H9 (cell line): ENCODE measurements at regions not wholly inside any gene's neighbourhood (a gene's known extent, or its start where the extent isn't known, plus 50 kb on each side); places are given as distances from the start of the nearest gene placed in this dataset.

ENCODE experiments used
- DNase-seq: peaks from one replicate; pipeline ENCODE4 v3.0.0-alpha.2; 2017
- H2AFZ ChIP-seq: one replicate; pipeline ENCODE4 v1.6.1; 2013; ENCODE audit warnings: mild to moderate bottlenecking, low read length, control low read depth, moderate library complexity
- H2AK5ac ChIP-seq: 2 replicates; pipeline ENCODE4 v1.6.1; 2013; ENCODE audit warnings: low read length, control low read depth, mixed read lengths; ENCODE audit not compliant: insufficient read length
- H2BK120ac ChIP-seq: one replicate; pipeline ENCODE4 v1.6.1; 2013; ENCODE audit warnings: low read depth, mild to moderate bottlenecking, low read length, control low read depth, inconsistent platforms; ENCODE audit not compliant: poor library complexity, severe bottlenecking
- H2BK12ac ChIP-seq: 2 replicates; pipeline ENCODE4 v1.6.1; 2013; ENCODE audit warnings: low read length, control low read depth, mixed read lengths, low read depth; ENCODE audit not compliant: insufficient read length
- H2BK15ac ChIP-seq: 2 replicates; pipeline ENCODE4 v1.6.1; 2013; ENCODE audit warnings: low read depth, low read length, control low read depth
- H2BK20ac ChIP-seq: one replicate; pipeline ENCODE4 v1.6.1; 2013; ENCODE audit warnings: low read depth, mild to moderate bottlenecking, low read length, control low read depth, inconsistent platforms; ENCODE audit not compliant: poor library complexity, severe bottlenecking
- H2BK5ac ChIP-seq: 2 replicates; pipeline ENCODE4 v1.6.1; 2013; ENCODE audit warnings: low read length, control low read depth, mixed read lengths; ENCODE audit not compliant: insufficient read length
- H3K14ac ChIP-seq: 2 replicates; pipeline ENCODE4 v1.6.1; 2013; ENCODE audit warnings: low read length, control low read depth; ENCODE audit not compliant: insufficient read depth
- H3K18ac ChIP-seq: 2 replicates; pipeline ENCODE4 v1.6.1; 2013; ENCODE audit warnings: low read depth, mild to moderate bottlenecking, mixed read lengths, low read length, control low read depth; ENCODE audit not compliant: insufficient read length
- H3K23ac ChIP-seq: 2 replicates; pipeline ENCODE4 v1.6.1; 2013; ENCODE audit warnings: low read length, control low read depth, mixed read lengths, low read depth; ENCODE audit not compliant: insufficient read length
- H3K23me2 ChIP-seq: 2 replicates; pipeline ENCODE4 v1.6.1; 2013; ENCODE audit warnings: low read depth, mild to moderate bottlenecking, mixed read lengths, low read length, control low read depth; ENCODE audit not compliant: insufficient read length, poor library complexity, severe bottlenecking
- H3K27ac ChIP-seq: 2 replicates; pipeline ENCODE4 v1.5.1; 2013; ENCODE audit warnings: low read length, control low read depth, mixed read lengths, low read depth; ENCODE audit not compliant: insufficient read length
- H3K27me3 ChIP-seq: 2 replicates; pipeline ENCODE4 v1.6.1; 2013; ENCODE audit warnings: low read length, control low read depth, inconsistent platforms; ENCODE audit not compliant: insufficient read depth
- H3K4ac ChIP-seq: 2 replicates; pipeline ENCODE4 v1.6.1; 2013; ENCODE audit warnings: low read depth, mild to moderate bottlenecking, control low read depth, inconsistent platforms, low read length, moderate library complexity
- H3K4me1 ChIP-seq: 2 replicates; pipeline ENCODE4 v1.6.1; 2013; ENCODE audit warnings: low read length, control low read depth, inconsistent platforms; ENCODE audit not compliant: insufficient read depth
- H3K4me2 ChIP-seq: 2 replicates; pipeline ENCODE4 v1.6.1; 2013; ENCODE audit warnings: low read length, control low read depth, mixed read lengths; ENCODE audit not compliant: insufficient read length, insufficient read depth
- H3K56ac ChIP-seq: 2 replicates; pipeline ENCODE4 v1.6.1; 2013; ENCODE audit warnings: low read depth, mild to moderate bottlenecking, mixed read lengths, low read length, control low read depth; ENCODE audit not compliant: insufficient read length
- H3K79me1 ChIP-seq: 2 replicates; pipeline ENCODE4 v1.6.1; 2013; ENCODE audit warnings: low read depth, mild to moderate bottlenecking, moderate library complexity, low read length, control low read depth, inconsistent platforms; ENCODE audit not compliant: insufficient read depth, poor library complexity, severe bottlenecking
- H3K79me2 ChIP-seq: 2 replicates; pipeline ENCODE4 v1.6.1; 2013; ENCODE audit warnings: low read length, control low read depth, inconsistent platforms; ENCODE audit not compliant: insufficient read depth
- H3K9ac ChIP-seq: 2 replicates; pipeline ENCODE4 v1.6.1; 2013; ENCODE audit warnings: low read length, control low read depth, mixed read lengths; ENCODE audit not compliant: insufficient read length; ENCODE audit errors: extremely low read depth
- H3K9me3 ChIP-seq: one replicate; pipeline ENCODE4 v1.6.1; 2013; ENCODE audit warnings: low read depth, low read length, inconsistent platforms; ENCODE audit not compliant: control insufficient read depth
- H3T11ph ChIP-seq: one replicate; pipeline ENCODE4 v1.6.1; 2013; ENCODE audit warnings: mild to moderate bottlenecking, low read length, control low read depth, inconsistent platforms
- H4K20me1 ChIP-seq: one replicate; pipeline ENCODE4 v1.6.1; 2013; ENCODE audit not compliant: control insufficient read depth, insufficient read length, insufficient read depth
- H4K5ac ChIP-seq: 2 replicates; pipeline ENCODE4 v1.6.1; 2013; ENCODE audit warnings: low read depth, mild to moderate bottlenecking, mixed read lengths, low read length, control low read depth; ENCODE audit not compliant: insufficient read length
- H4K8ac ChIP-seq: replicated peaks from 2 replicates; pipeline ENCODE4 v1.6.1; 2013; ENCODE audit warnings: low read length, control low read depth, mixed read lengths, low read depth; ENCODE audit not compliant: insufficient read length
- H4K91ac ChIP-seq: 2 replicates; pipeline ENCODE4 v1.6.1; 2013; ENCODE audit warnings: low read depth, mild to moderate bottlenecking, moderate library complexity, mixed read lengths, low read length, control low read depth; ENCODE audit not compliant: insufficient read length
- H3K27ac Mint-ChIP-seq, 3 experiments: 2 replicates in 2 of 3; 3 replicates in 1 of 3; pipeline ENCODE4 v1.8.0; 2020 to 2021; ENCODE audit warnings: mixed read lengths in 3 of 3, mild to moderate bottlenecking in 1 of 3, moderate library complexity in 1 of 3
- H3K27me3 Mint-ChIP-seq: 2 replicates; pipeline ENCODE4 v1.8.0; 2021; ENCODE audit warnings: low read depth, mild to moderate bottlenecking, moderate library complexity, mixed read lengths
- H3K36me3 Mint-ChIP-seq, 3 experiments: 2 replicates in 2 of 3; 3 replicates in 1 of 3; pipeline ENCODE4 v1.8.0; 2020 to 2021; ENCODE audit warnings: low read depth in 3 of 3, mixed read lengths in 3 of 3; ENCODE audit not compliant: insufficient read depth in 1 of 3
- H3K4me1 Mint-ChIP-seq, 2 experiments: 2 replicates each; pipeline ENCODE4 v1.8.0; 2020; ENCODE audit warnings: mixed read lengths in 2 of 2
- H3K4me3 Mint-ChIP-seq, 2 experiments: 2 replicates in 1 of 2; 3 replicates in 1 of 2; pipeline ENCODE4 v1.8.0; 2020 to 2021; ENCODE audit warnings: mild to moderate bottlenecking in 2 of 2, mixed read lengths in 2 of 2, moderate library complexity in 1 of 2
- H3K9me3 Mint-ChIP-seq, 2 experiments: 2 replicates in 1 of 2; 3 replicates in 1 of 2; pipeline ENCODE4 v1.8.0; 2020; ENCODE audit warnings: mild to moderate bottlenecking in 2 of 2, mixed read lengths in 2 of 2, moderate library complexity in 1 of 2
- CTCF ChIP-seq: fragments of 200-600 bp; sonication (generic); conservative IDR thresholded peaks from 3 replicates; pipeline ENCODE4 v1.8.0; 2021; ENCODE audit warnings: antibody characterized with exemption, mild to moderate bottlenecking
- WGBS: extraction: QIAGEN DNeasy Blood & Tissue Kit; methylation state at CpG from one replicate; pipeline ENCODE4 v1.1.7; 2013; ENCODE audit warnings: missing lambda C conversion rate, low lambda C conversion rate, mixed read lengths; ENCODE audit not compliant: insufficient read length; ENCODE audit errors: extremely low coverage; 5-methylcytosine and 5-hydroxymethylcytosine counted together

- Histone ChIP-seq H4K91ac (no peak overlapping the region), H3K9ac (no peak overlapping the region), H3K18ac (no peak overlapping the region), H4K5ac (no peak overlapping the region), H3K79me2 (no peaks in the 10 kb centered on the region), H3K9me3 (no peaks in the 10 kb centered on the region), H2BK5ac (no peak overlapping the region), H2BK20ac (no peak overlapping the region), H4K20me1 (no peaks in the 10 kb centered on the region), H2BK12ac (no peak overlapping the region), H3K4ac (no peak overlapping the region), H3K4me1 (no peaks in the 10 kb centered on the region), H3K4me2 (no peak overlapping the region), H2AFZ (no peak overlapping the region), H2BK15ac (no peak overlapping the region), H3K27me3 (no peaks in the 10 kb centered on the region), H3K56ac (no peak overlapping the region), H3K27ac (no peak overlapping the region), H4K8ac (no peak overlapping the region), H2BK120ac (no peak overlapping the region), H3K14ac (no peak overlapping the region), H3T11ph (no peak overlapping the region), H3K23me2 (no peaks in the 10 kb centered on the region), H2AK5ac (no peak overlapping the region), H3K23ac (no peak overlapping the region), H3K79me1 (no peaks in the 10 kb centered on the region)
- H3K9me3 Mint-ChIP-seq, result peaks cover 3 to 6% of the 10 kb centered on the region in 2 experiments
- no peak overlapping the region for H3K27ac Mint-ChIP-seq
- DNase-seq, result no peak
- H3K27me3 Mint-ChIP-seq, result no peaks in the 10 kb centered on the region
- WGBS, result no CpG with 5 or more reads among the region's 2 CpGs
- peaks cover 0 to 7% (median 7%) of the 10 kb centered on the region in 3 experiments; a peak in 4 of 7 replicates for H3K36me3 Mint-ChIP-seq
- no peak overlapping the region for H3K4me3 Mint-ChIP-seq
- H3K4me1 Mint-ChIP-seq, result peaks cover 7 to 8% of the 10 kb centered on the region in 2 experiments; a peak in 3 of 4 replicates
- no peak for TF ChIP-seq CTCF
These were observed 211.8 kb upstream of the PKN2 start for GRCh38 chr1:88472298-88472697.
